Karpas-422 (cell line): ENCODE measurements at regions not wholly inside any gene's neighbourhood (a gene's known extent, or its start where the extent isn't known, plus 50 kb on each side); places are given as distances from the start of the nearest gene placed in this dataset.
A peak's percentile ranks its signal among the peaks of the same experiment; 100 is the strongest.

ENCODE experiments used
- DNase-seq: peaks from one replicate; pipeline ENCODE4 v3.0.0-alpha.2; 2015
- H2AFZ ChIP-seq: fragments of 200-600 bp; sonication (generic); 2 replicates; pipeline ENCODE4 v1.6.1; 2014; ENCODE audit warnings: antibody characterized with exemption, low read length, mixed read lengths
- H3K27ac ChIP-seq: fragments of 200-600 bp; sonication (generic); 2 replicates; pipeline ENCODE4 v1.5.1; 2014; ENCODE audit warnings: mild to moderate bottlenecking, low read length, moderate library complexity
- H3K27me3 ChIP-seq: fragments of 200-600 bp; sonication (generic); 2 replicates; pipeline ENCODE4 v1.6.1; 2014; ENCODE audit warnings: low read length, mixed read lengths
- H3K36me3 ChIP-seq: fragments of 200-600 bp; sonication (generic); 2 replicates; pipeline ENCODE4 v1.6.1; 2014; ENCODE audit warnings: low read length, mixed read lengths; ENCODE audit not compliant: insufficient read depth
- H3K4me1 ChIP-seq: fragments of 200-600 bp; sonication (generic); 2 replicates; pipeline ENCODE4 v1.6.1; 2014; ENCODE audit warnings: mild to moderate bottlenecking, low read length, mixed read lengths
- H3K4me2 ChIP-seq: fragments of 200-600 bp; sonication (generic); 2 replicates; pipeline ENCODE4 v1.6.1; 2014; ENCODE audit warnings: low read length, low read depth, mild to moderate bottlenecking; ENCODE audit not compliant: poor library complexity, severe bottlenecking
- H3K4me3 ChIP-seq: fragments of 200-600 bp; sonication (generic); 2 replicates; pipeline ENCODE4 v1.5.1; 2014; ENCODE audit warnings: mild to moderate bottlenecking, antibody characterized with exemption, low read length, mixed read lengths
- H3K79me2 ChIP-seq: fragments of 200-600 bp; sonication (generic); 2 replicates; pipeline ENCODE4 v1.6.1; 2014; ENCODE audit warnings: mild to moderate bottlenecking, low read length, mixed read lengths
- H3K9ac ChIP-seq: fragments of 200-600 bp; sonication (generic); 2 replicates; pipeline ENCODE4 v1.6.0; 2014; ENCODE audit warnings: low read length
- H3K9me2 ChIP-seq: fragments of 200-600 bp; sonication (generic), shearing (Covaris generic); replicated peaks from 2 replicates; pipeline ENCODE4 v1.6.0; 2014; ENCODE audit warnings: mild to moderate bottlenecking, low read length, moderate library complexity; ENCODE audit not compliant: insufficient read depth
- H3K9me3 ChIP-seq: fragments of 300-700, 200-600 bp; sonication (generic); 2 replicates; pipeline ENCODE4 v1.6.1; 2014; ENCODE audit warnings: low read length, mixed read lengths
- H4K20me1 ChIP-seq: fragments of 200-600 bp; sonication (generic); 2 replicates; pipeline ENCODE4 v1.6.1; 2014; ENCODE audit warnings: mild to moderate bottlenecking, antibody characterized with exemption, low read length, low read depth; ENCODE audit not compliant: insufficient read depth

DNA sequence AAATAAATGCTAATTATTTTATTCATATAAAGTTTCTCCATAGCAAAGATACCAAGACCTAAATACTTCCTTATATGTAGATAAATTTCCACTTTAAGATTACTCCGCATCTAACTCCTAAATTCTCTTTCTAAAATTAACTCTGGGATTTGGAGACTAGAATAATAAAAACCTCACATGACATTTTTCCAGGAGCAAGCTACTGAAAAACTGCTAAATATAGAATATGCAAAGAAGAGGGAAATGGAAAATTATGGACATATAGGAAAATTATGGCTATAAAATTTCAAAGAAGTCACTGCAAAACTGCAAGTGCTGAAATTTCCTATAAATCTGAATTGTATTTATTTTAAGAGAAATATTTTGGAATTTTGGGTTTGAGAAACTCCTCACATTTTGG lies 186.2 kb downstream of the DUSP6 start:
- Histone ChIP-seq H2AFZ (no peak overlapping the region), H3K9ac (no peak overlapping the region), H3K36me3 (no peaks in the 10 kb centered on the region), H3K9me3 (no peaks in the 10 kb centered on the region), H3K4me2 (peak overlapping the region; percentile 35), H3K79me2 (no peaks in the 10 kb centered on the region), H3K4me3 (no peak overlapping the region), H3K4me1 (peaks cover 30% of the 10 kb centered on the region), H3K27me3 (no peaks in the 10 kb centered on the region), H3K27ac (no peak overlapping the region), H4K20me1 (no peaks in the 10 kb centered on the region), H3K9me2 (no peaks in the 10 kb centered on the region)
- no peak for DNase-seq

DNA sequence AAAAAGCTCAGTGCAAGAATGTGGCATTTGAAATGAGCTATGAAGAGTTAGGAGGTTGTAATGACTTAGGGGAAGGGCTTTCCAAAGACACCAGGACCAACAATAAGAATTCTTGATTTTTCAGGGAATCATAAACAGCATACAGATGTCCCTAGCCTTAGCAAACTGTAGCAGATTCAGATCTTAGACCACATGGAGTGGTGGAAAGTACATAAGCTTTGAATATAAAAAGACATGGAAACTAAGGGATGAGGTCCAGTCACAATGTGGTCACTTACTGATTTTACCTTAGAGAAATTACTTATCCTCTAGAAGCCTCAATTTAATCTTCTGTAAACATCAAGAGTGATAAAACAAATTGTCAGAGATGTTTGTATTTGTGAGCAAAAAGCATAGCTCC lies 186.6 kb downstream of the DUSP6 start:
- Histone ChIP-seq H2AFZ (no peak overlapping the region), H3K9me2 (no peaks in the 10 kb centered on the region), H4K20me1 (no peaks in the 10 kb centered on the region), H3K27ac (no peak overlapping the region), H3K36me3 (no peaks in the 10 kb centered on the region), H3K4me3 (no peak overlapping the region), H3K4me1 (peaks cover 34% of the 10 kb centered on the region), H3K27me3 (no peaks in the 10 kb centered on the region), H3K9ac (no peak overlapping the region), H3K4me2 (no peak overlapping the region), H3K79me2 (no peaks in the 10 kb centered on the region), H3K9me3 (no peaks in the 10 kb centered on the region)
- no peak for DNase-seq

DNA sequence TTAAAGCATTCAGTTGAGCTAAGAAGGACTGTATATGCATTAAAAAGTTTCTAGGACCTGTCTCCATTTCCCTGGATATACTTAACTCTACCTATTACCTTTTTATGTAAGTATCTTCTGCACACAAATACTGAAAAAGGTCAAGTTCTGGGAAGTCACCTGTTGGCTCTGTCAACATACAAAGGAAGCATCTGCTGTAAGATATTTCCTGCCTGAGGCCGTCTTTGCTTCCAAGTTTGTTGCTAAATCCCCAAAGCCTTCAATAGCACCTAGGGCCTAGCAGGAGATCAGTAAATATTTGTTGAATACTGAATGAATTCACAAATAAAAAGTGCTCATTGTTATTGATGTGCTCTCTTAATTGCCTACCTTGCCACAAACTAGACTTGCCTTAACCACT lies 188.4 kb downstream of the DUSP6 start:
- H3K36me3 ChIP-seq, result no peaks in the 10 kb centered on the region
- no peak overlapping the region for H3K9ac ChIP-seq
- H4K20me1 ChIP-seq, result no peaks in the 10 kb centered on the region
- no peak overlapping the region for H3K4me2 ChIP-seq
- DNase-seq, result no peak
- H3K79me2 ChIP-seq, result no peaks in the 10 kb centered on the region
- H3K9me2 ChIP-seq, result no peaks in the 10 kb centered on the region
- H3K4me3 ChIP-seq, result no peak overlapping the region
- no peak overlapping the region for H2AFZ ChIP-seq
- H3K4me1 ChIP-seq, result peaks cover 45% of the 10 kb centered on the region
- no peaks in the 10 kb centered on the region for H3K27me3 ChIP-seq
- no peaks in the 10 kb centered on the region for H3K9me3 ChIP-seq
- no peak overlapping the region for H3K27ac ChIP-seq

DNA sequence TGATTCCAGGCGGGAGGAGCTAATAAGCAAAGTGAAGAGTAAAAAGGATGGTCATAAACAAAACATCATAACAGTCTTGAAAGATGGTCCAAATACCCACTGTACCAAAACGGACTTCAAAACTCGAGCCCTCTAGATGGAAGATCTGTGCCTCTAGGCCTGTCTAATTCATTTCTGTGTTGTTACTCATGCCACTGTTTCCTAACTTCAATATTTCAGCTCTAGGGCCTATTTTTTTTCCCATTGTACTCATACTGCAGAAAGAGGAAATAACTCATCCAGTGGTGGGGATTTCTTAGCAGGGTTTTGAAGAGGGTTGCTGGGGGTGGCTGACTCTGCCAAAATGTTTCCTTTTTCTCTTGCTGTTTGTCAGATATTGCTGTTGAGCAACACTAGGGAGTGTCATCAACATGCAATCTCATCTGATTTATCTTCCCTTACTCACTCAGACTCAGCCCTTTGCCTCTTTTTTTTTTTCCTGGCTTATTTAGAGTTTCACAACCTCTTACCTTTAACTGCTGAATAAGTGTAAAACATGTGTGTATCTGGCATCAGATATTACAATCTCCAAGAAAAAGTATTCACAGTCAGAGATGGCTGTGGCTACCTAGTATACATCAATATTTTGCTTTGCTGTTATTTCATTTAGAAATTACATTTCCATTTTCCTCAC lies 189.6 kb downstream of the DUSP6 start:
- no peak overlapping the region for H3K9ac ChIP-seq
- peaks cover 45% of the 10 kb centered on the region for H3K4me1 ChIP-seq
- no peaks in the 10 kb centered on the region for H4K20me1 ChIP-seq
- no peak overlapping the region for H3K27ac ChIP-seq
- H3K9me2 ChIP-seq, result no peaks in the 10 kb centered on the region
- no peak overlapping the region for H3K4me3 ChIP-seq
- H3K9me3 ChIP-seq, result no peaks in the 10 kb centered on the region
- no peak overlapping the region for H3K4me2 ChIP-seq
- no peaks in the 10 kb centered on the region for H3K27me3 ChIP-seq
- no peaks in the 10 kb centered on the region for H3K36me3 ChIP-seq
- H3K79me2 ChIP-seq, result no peaks in the 10 kb centered on the region
- H2AFZ ChIP-seq, result no peak overlapping the region
- DNase-seq, result no peak

DNA sequence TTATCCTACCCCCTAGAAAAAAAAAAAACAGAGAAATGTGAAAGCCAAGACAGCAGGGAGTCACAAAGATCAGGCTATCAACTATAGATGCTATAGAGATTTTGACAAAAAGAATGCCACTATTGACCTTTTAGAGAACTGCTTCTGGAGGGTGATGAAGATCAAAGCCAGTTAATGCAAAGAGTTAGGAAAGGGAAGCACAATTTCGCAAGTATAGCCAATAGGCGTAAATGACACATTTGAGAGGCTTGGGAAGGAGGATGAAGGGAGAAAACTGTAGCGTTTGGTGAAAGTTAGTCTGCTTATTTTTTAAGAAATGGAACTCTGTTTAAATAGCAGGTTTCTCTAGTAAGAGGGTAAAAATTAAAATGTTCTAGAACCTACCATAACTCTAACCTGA lies 190.7 kb downstream of the DUSP6 start:
- no peak overlapping the region for H2AFZ ChIP-seq
- H3K9ac ChIP-seq, result no peak overlapping the region
- H3K36me3 ChIP-seq, result no peaks in the 10 kb centered on the region
- H4K20me1 ChIP-seq, result no peaks in the 10 kb centered on the region
- H3K27me3 ChIP-seq, result no peaks in the 10 kb centered on the region
- H3K4me1 ChIP-seq, result peaks cover 46% of the 10 kb centered on the region
- H3K9me2 ChIP-seq, result no peaks in the 10 kb centered on the region
- no peak for DNase-seq
- H3K9me3 ChIP-seq, result no peaks in the 10 kb centered on the region
- H3K79me2 ChIP-seq, result no peaks in the 10 kb centered on the region
- H3K4me3 ChIP-seq, result no peak overlapping the region
- H3K4me2 ChIP-seq, result no peak overlapping the region
- no peak overlapping the region for H3K27ac ChIP-seq

DNA sequence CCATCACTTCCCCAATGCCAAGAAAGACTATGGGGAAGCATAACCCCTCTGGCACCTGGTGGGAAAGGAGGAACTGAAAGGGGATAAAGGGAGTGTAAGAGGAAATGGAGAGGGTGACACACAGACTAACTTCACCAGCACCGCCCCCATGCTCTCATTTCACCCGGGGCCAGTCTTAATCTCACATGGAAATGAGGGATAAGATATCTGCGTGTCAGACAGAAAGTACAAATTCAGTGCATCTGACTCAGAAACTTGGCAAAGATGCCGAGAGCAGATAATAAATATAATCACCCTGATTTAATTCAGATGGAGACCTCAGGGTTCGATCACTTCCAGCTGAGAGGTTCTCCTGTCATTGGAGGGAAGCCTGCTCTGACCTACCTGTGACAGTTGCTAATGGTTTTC lies 191.6 kb downstream of the DUSP6 start:
- peak overlapping the region; percentile 73 for H2AFZ ChIP-seq

DNA sequence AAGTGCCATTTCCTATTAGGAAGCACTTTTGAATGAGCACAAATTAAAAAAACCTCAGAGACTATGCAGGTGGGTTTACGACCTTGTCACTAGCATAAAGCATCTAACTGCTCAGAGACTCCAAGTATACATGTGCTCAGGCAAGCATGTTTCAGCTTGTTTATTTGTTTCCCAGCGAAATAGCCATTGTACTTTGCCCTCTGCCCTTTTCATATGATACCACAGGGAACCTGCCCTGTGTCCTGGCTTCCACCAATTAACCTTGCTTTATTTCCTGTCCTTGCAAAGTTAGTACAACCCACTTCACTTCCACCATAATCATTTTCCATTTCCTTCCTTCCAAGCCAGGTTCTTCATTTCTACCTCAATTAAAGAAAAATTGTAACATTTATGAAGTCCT lies 194.9 kb downstream of the DUSP6 start:
- H3K9ac ChIP-seq, result no peak overlapping the region

More for the DNA sequence above, 191.6 kb downstream of the DUSP6 start:
- no peaks in the 10 kb centered on the region for H3K9me2 ChIP-seq
- peak overlapping the region; percentile 45 for H3K4me3 ChIP-seq
- H3K79me2 ChIP-seq, result no peaks in the 10 kb centered on the region
- no peaks in the 10 kb centered on the region for H3K36me3 ChIP-seq
- no peaks in the 10 kb centered on the region for H4K20me1 ChIP-seq
- H3K4me1 ChIP-seq, result peaks cover 42% of the 10 kb centered on the region
- peak overlapping the region; percentile 68 for H3K4me2 ChIP-seq
- no peaks in the 10 kb centered on the region for H3K9me3 ChIP-seq
- DNase-seq, result peak; percentile 79
- no peaks in the 10 kb centered on the region for H3K27me3 ChIP-seq
- peak overlapping the region; percentile 66 for H3K27ac ChIP-seq
- peak overlapping the region; percentile 43 for H3K9ac ChIP-seq

DNA sequence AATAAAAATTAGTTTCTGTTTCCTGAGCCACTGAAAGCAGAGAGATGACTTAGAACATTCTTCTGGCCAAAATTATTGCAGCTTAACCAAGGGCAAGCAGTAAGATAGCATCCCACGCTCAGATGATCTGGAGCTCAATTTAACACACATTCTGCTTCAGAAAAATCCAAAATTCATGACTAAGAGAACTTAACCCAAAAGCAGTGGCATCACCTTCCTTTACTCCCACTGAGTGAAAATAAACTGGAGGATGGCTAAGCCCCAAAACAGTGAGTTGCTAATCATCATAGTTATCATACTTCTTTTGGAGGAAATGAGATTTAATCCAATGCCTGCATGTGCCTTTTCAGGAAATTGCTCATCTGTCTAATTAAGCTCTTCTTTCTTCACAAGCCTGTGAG lies 195.4 kb downstream of the DUSP6 start:
- no peaks in the 10 kb centered on the region for H3K36me3 ChIP-seq
- no peaks in the 10 kb centered on the region for H3K9me3 ChIP-seq
- H3K27ac ChIP-seq, result no peak overlapping the region
- DNase-seq, result no peak
- no peak overlapping the region for H3K4me3 ChIP-seq
- H3K9me2 ChIP-seq, result no peaks in the 10 kb centered on the region
- H4K20me1 ChIP-seq, result no peaks in the 10 kb centered on the region
- H3K9ac ChIP-seq, result no peak overlapping the region
- peaks cover 32% of the 10 kb centered on the region for H3K4me1 ChIP-seq
- H3K27me3 ChIP-seq, result no peaks in the 10 kb centered on the region
- no peak overlapping the region for H2AFZ ChIP-seq
- H3K4me2 ChIP-seq, result no peak overlapping the region
- no peaks in the 10 kb centered on the region for H3K79me2 ChIP-seq

More for the DNA sequence above, 194.9 kb downstream of the DUSP6 start:
- Histone ChIP-seq H2AFZ (no peak overlapping the region), H3K4me1 (peaks cover 36% of the 10 kb centered on the region), H3K27me3 (no peaks in the 10 kb centered on the region), H3K4me2 (no peak overlapping the region), H4K20me1 (no peaks in the 10 kb centered on the region), H3K27ac (no peak overlapping the region), H3K4me3 (no peak overlapping the region), H3K9me3 (no peaks in the 10 kb centered on the region), H3K79me2 (no peaks in the 10 kb centered on the region), H3K36me3 (no peaks in the 10 kb centered on the region), H3K9me2 (no peaks in the 10 kb centered on the region)
- DNase-seq, result no peak
